Testis (tissue), 2 donors: ENCODE measurements at regions not wholly inside any gene's neighbourhood (a gene's known extent, or its start where the extent isn't known, plus 50 kb on each side); places are given as distances from the start of the nearest gene placed in this dataset.

Experiments
- CTCF ChIP-seq, 3 experiments: fragments of 450-650 bp in 2 of 3; fragments of 200-600 bp in 1 of 3; sonication (generic) in 1 of 3; IDR thresholded peaks; one replicate each; pipeline ENCODE4 v1.5.1; 2016 to 2019; ENCODE audit warnings: antibody characterized with exemption in 3 of 3, mild to moderate bottlenecking in 2 of 3, moderate library complexity in 1 of 3
- POLR2A ChIP-seq: fragments of 450-650 bp; IDR thresholded peaks from one replicate; pipeline ENCODE4 v1.6.1; 2017; ENCODE audit warnings: antibody characterized with exemption, mild to moderate bottlenecking, moderate library complexity

- no peak for TF ChIP-seq CTCF (IDR thresholded peaks at IDR 0.05)
- TF ChIP-seq POLR2A: no peak
Observed at GRCh38 chr5:84861306-84861705, 476.6 kb upstream of the EDIL3 start.
